M059J (cell line): ENCODE measurements at regions not wholly inside any gene's neighbourhood (a gene's known extent, or its start where the extent isn't known, plus 50 kb on each side); places are given as distances from the start of the nearest gene placed in this dataset.
"Not testable (repeated sequence)": the region's sequence is repeated elsewhere in the genome, so short reads cannot be mapped to it uniquely, and the experiment has no call there.

Experiments
- DNase-seq: peaks from one replicate; pipeline ENCODE4 v3.0.0-alpha.2; 2012; ENCODE audit warnings: low read depth

- DNase-seq: peak; percentile 0
Measured at GRCh38 chr4:115234405-115235093, 121.1 kb upstream of the NDST4 start.

- no peak for DNase-seq
Measured at GRCh38 chr4:115233600-115233999, 120.2 kb upstream of the NDST4 start.

DNA sequence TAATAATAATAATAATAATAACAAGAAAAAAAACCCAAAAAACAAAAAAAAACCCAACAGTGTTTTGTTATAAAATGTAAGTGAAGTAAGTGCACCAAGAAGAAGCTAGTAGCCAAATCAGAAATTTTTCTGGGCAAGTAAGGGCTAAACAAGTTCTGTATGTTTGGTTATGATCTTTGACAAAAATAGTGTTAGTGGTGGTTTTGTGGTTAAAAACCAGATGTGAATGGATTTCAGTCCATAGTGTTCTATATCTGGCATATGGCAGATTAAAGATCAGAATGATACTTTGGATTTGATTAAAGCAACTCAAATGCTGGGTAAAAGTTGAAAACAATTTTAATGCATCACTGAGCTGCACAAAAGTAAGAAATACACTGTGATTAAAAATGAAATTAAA is 116.5 kb upstream of the NDST4 start:
- DNase-seq: no peak

DNA sequence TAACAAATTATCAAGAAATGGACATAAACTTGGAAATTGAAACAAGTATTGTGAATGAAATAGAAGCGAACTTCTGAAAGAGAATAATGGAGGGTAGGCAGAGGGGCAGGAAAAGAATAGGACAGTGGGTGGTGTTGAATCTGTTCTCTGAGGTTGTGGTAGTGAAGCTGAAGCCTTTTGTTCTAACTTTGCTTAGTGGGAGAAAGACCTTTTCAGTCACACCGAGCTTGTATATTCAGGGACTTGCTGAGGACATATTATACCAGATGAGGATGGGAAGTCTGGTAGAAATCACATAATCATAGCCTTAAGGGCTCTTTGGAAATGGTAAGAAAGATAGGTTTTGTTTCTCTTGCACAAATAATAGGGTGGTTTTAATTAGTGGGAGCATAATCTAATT is 115.4 kb upstream of the NDST4 start:
- no peak for DNase-seq

GRCh38 chr4:115222061-115222460 is 108.6 kb upstream of the NDST4 start:
- no peak for DNase-seq

DNA sequence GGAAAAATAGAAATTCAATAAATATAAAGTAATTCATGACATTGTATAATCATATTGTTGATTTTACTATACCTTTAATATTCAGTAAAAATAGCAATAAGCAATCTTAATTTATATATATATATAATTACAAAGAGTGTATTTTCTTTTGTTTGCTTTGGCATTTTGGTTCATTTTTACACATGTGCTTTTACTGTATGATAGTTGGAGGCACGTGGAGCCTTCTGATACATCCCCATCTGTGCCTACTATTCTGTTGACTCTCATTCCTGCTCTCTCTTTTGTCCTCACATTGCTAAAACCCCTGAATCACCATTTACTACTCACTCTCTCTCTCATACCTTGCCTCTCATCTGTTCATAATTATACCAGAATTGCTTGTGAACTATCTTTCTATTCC is 106.4 kb upstream of the NDST4 start:
- no peak for DNase-seq

DNA sequence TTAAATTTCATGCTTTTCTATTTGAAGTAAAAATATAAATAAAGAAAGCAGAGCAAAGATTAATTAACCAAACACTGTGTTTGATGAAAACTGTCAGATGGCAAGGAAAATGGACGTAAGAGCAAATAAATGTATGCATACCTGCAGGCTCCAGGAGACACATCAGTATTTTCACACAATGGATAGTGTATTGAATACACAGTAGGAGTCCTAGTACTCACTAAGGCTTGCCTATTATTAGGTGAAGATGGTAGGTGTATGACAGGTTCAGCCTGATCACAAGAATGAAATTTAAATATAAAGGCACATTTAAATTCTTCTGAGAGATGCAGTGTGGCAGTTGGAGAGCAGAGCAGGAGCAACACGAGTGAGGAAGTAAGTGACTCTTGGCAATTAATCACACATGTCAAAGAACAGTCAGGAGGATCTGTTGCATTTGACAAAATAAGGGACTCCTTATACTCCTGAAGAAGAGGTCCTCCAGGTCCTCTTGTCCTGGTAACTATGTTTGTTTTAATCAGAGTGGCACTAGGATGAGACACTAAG is 106.0 kb upstream of the NDST4 start:
- DNase-seq: no peak

- DNase-seq: no peak
Measured at GRCh38 chr4:115215935-115216334, 102.5 kb upstream of the NDST4 start.

DNA sequence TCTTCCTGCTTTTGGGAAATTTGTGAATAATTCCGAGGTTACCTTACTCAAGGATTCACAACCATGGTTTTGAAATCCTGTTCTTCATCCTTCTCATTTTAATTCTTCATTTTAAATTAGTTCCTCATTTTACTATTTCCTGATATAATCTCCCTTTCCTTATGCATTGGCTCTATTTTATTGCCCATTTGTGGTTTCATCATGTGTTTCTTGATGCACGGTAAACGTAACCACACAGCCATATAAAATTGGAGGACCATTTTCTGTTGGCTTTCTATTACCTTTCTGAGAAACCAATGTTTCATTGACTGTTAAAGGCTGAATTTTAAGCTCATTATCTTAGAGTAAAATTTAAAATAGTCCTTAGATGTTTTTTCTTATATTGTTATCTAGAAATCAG is 100.3 kb upstream of the NDST4 start:
- no peak for DNase-seq

DNA sequence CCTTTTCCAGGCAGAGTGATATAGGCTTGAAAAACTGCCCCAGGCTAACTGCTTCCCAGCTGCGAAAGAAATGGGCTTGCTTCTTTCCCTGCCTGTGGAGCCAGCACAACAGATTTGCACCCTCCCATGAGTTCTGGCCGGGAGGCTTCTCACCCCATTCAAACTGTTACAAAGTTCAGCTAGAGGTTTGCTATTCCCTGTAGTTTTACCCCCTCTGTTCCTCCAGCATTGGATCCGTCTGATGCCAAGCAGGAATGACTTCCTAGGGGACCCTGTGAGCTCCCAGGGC is 87.6 kb upstream of the NDST4 start:
- DNase-seq: no peak

- DNase-seq: not testable (repeated sequence)
Measured at GRCh38 chr4:115200201-115201041, 87.0 kb upstream of the NDST4 start.

- DNase-seq: not testable (repeated sequence)
Measured at GRCh38 chr4:115194612-115195011, 81.2 kb upstream of the NDST4 start.

DNA sequence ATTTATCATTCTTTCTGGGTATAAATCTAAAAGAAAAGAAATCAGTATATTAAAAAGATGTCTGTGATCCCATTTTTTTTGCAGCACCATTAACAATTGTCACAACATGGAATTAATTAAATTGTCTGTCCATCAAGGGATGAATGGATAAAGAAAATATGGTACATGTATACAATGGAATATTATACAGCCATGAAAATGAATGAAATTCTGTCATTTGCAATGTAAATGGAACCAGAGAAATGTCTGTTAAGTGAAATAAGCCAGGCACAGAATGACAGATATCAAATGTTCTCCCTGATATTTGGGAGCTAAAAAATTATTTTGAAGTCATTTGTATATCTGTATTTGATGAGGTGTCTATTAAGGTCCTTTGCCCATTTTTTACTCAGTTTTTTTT is 77.1 kb upstream of the NDST4 start:
- no peak for DNase-seq

DNA sequence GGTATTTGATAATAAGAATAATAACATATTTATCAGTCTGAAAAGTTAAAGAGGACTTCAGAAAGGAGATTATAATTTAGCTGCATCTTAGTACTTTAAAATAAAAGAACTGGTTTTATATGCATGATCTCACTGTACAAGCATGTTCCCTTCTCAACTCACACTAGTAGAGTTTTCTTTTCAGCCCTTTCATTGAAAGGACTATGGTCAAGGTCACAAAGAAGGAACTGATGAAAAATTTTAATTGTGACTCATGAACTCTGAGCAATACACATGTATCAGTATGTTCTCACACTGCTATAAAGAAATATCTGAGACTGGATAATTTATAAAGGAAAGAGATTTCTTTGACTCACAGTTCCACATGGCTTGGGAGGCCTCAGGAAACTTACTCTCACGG is 73.7 kb upstream of the NDST4 start:
- no peak for DNase-seq

DNA sequence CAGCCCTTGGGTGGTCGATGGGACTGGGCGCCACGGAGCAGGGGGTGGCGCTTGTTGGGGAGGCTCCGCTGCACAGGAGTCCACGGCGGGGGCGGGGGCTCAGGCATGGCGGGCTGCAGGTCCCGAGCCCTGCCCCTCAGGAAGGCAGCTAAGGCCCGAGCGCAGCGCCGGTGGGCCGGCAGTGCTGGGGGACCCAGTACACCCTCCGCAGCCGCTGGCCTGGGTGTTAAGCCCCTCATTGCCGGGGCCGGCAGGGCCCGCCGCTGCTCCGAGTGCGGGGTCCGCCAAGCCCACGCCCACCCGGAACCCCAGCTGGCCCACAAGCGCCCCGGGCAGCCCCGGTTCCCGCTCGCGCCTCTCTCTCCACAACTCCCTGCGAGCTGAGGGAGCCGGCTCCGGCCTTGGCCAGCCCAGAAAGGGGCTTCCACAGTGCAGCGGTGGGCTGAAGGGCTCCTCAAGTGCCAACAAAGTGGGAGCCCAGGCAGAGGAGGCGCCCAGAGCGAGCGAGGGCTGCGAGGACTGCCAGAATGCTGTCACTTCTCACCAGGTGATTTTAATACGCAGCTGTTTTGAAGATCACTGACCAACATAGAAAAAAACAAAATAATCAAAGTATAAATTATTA is 66.1 kb upstream of the NDST4 start:
- DNase-seq: not testable (repeated sequence)

DNA sequence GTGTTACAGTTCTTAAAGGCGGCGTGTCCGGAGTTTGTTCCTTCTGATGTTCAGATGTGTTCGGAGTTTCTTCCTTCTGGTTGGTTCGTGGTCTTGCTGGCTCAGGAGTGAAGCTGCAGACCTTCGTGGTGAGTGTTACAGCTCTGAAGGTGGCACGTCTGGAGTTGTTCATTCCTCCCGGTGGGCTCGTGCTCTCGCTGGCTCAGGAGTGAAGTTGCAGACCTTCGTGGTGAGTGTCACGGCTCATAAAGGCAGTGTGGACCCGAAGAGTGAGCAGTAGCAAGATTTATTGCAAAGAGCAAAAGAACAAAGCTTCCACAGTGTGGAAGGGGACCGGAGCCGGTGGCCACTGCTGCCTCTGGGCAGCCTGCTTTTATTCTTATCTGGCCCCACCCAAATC is 65.3 kb upstream of the NDST4 start:
- not testable (repeated sequence) for DNase-seq

DNA sequence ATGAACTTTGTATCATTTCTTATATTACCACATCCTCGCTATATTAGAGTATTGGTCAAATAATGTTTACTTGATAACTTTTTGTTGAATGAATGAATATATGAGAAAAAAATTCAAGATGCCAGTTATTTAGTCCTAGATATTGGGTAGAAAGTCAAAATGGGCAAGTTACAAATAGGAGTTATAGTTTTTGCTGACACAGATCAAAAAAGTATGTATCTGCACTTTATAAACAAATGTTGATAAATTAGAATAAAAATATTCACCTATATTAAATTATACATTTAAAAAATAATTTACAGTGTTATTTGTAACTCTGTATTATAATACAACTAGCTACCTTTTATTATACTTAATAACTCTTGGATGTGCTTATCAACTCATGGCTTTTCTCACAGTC is 57.8 kb upstream of the NDST4 start:
- DNase-seq: no peak

- peak; percentile 0 for DNase-seq
Measured at GRCh38 chr4:115165503-115165902, 52.1 kb upstream of the NDST4 start.
